NCI-H2196 treated with DMSO at 0.1 percent for 48 hours (cell line): ENCODE measurements at regions not wholly inside any gene's neighbourhood (a gene's known extent, or its start where the extent isn't known, plus 50 kb on each side); places are given as distances from the start of the nearest gene placed in this dataset.
"Not testable (repeated sequence)": the region's sequence is repeated elsewhere in the genome, so short reads cannot be mapped to it uniquely, and the experiment has no call there.

ENCODE experiments used
- DNase-seq: peaks from one replicate; lab custom pipeline; 2025; ENCODE audit not compliant: unreplicated experiment; lab: John Stamatoyannopoulos, UW

DNA sequence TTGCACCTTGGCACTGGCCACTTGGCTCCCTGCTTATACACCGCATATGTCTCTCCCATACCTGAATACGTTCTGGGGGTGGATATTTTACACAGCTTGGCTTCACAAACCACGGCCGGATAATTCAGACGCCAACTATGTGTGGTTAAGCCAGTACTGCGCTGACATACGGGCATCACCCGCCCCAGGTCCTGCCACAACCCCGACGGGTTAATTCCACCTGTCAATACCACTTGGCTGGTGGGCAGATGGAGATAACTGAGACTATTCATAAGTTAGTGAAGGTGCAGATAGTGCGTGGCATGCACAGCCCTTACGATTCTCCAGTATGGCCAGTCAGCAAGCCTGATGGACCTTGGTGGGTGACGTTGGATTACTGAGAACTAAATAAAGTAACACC lies 696.3 kb upstream of the AGA start:
- DNase-seq: no peak

DNA sequence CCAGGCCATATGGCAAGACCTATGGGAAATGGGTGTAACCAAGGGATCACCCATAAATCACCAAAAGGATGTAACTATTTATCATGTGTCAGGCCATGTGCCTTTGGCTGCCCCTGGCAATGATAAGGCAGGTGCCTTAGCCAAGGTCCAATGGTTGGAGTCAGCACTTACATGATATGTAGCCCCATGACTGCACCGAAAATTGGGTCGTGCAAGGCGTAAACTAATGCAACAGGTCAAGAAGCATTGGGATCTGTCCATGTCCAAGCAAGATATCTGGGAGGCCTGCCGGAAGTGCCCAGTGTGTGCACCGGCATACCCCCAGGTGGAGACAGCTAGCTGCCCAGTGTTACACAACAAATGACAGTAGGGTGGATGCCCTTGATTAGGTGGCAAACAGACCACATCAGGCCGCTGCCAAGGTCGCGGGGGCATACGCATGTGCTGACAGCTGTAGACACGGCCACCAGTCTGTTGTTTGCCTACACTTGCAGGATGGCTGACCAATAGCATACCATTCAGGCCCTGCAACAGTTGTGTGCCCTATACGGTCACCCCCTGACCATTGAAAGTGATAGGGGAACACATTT lies 698.2 kb upstream of the AGA start:
- no peak for DNase-seq

GRCh38 chr4:178142724-178143123 lies 700.5 kb upstream of the AGA start:
- DNase-seq: no peak

- no peak for DNase-seq
Observed at GRCh38 chr4:178148106-178148505, 705.9 kb upstream of the AGA start.

DNA sequence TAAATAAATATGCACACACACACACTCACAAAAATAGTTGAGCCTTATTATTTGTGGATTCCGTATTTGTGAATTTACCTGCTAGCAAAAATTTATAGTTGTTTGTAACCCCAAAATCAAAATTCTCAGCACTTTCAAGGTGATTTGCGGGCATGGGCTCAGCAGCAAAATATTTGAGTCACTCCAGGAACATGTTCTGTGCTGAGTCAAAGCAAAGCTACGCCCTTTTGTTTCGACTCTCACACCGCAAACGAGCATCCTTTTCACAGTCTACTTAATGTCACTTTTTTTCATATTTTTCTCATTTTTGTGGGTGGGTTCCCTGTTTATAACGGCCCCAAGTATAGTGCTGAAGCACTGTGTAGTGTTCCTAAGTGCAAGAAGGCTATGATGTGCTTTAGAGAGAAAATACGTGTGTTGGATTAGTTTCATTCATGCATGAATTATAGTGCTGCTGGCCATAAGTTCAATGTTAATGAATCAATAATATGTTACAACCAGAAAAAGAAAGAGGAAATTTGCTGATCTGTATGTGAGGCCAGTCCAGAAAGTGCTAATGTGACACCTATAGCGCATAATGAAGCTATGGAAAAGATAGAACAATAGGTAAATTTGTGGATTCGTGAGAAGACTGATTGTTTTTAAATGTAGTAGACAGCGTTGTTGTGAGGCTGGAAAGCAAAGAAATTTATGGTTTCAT lies 723.2 kb upstream of the AGA start:
- no peak for DNase-seq

DNA sequence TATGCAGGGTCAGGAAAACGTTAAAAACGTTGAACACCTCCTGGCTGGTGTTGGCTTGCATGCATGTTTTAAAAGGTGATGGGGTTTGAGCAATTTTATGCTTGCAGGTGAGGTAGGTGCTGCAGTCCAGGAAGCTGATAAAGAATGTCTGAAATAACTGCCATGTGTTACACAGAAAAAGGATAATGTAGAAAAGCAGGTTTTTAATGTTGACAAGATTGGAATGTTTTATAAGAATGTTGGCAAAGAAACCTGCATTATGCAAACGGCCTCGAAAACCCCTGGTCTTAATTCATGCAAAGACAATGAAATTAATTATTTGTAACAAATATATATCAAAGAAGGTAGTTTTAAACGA lies 723.7 kb upstream of the AGA start:
- DNase-seq: no peak

GRCh38 chr4:178173771-178174170 lies 731.5 kb upstream of the AGA start:
- no peak for DNase-seq

GRCh38 chr4:178174756-178175155 lies 732.5 kb upstream of the AGA start:
- DNase-seq: no peak

- DNase-seq: no peak
Observed at GRCh38 chr4:178185517-178185916, 743.3 kb upstream of the AGA start.

- no peak for DNase-seq
Observed at GRCh38 chr4:178192611-178193010, 750.4 kb upstream of the AGA start.

GRCh38 chr4:178196751-178197374 lies 754.6 kb upstream of the AGA start:
- no peak for DNase-seq

DNA sequence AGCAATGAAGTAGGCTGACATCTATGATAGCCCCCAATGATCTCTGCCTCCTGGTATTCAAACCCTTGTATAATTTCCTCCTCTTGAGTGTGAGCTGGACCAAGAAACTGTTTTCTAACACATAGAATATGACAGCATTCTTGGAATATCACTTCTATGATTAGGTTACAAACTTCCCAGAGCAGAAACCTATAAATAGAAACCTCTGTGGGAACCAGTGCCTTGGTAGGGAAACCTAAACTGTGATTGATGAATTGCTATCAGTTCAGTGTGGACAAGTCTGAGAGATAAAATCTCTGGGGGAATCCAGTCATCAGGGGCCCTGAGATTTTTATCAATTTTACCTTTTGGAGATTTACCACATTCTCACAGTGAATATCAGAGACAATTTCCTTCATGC lies 756.5 kb upstream of the AGA start:
- DNase-seq: no peak

- DNase-seq: no peak
Observed at GRCh38 chr4:178202422-178202821, 760.2 kb upstream of the AGA start.

- no peak for DNase-seq
Observed at GRCh38 chr4:178205826-178206225, 763.6 kb upstream of the AGA start.

GRCh38 chr4:178215309-178215708 lies 773.1 kb upstream of the AGA start:
- no peak for DNase-seq

GRCh38 chr4:178215763-178216162 lies 773.5 kb upstream of the AGA start:
- no peak for DNase-seq

DNA sequence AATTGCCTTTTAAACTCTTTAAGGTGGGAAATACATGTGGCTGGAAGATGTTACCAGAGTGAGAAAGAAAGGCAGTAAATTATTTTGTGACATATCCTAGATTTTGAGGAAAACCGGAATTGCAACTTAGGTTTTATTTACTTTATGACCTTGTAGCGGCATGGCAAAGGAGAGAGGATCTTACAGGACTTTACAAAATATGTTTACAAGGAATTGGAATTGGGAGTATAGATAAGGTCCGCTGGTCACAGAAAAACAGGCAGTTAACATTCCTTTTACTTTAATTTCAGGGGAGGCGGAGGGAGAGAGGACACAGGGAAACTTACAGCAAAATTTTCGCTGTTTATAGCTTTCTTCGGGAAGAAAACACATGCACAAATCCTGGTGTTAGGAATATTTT lies 784.2 kb upstream of the AGA start:
- not testable (repeated sequence) for DNase-seq

DNA sequence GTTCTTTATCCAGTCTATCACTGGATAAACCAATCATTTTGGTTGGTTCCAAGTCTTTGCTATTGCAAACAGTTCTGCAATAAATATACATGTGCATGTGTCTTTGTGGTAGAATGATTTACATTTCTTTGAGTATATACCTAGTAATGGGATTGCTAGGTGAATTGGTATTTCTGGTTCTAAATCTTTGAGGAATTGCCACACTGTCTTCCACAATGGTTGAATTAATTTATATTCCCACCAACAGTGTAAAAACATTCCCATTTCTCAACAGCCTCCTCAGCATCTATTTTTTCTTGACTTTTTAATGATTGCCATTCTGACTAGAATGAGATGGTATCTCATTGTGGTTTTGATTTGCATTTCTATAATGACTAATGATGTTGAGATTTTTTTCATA lies 791.7 kb upstream of the AGA start:
- DNase-seq: no peak

DNA sequence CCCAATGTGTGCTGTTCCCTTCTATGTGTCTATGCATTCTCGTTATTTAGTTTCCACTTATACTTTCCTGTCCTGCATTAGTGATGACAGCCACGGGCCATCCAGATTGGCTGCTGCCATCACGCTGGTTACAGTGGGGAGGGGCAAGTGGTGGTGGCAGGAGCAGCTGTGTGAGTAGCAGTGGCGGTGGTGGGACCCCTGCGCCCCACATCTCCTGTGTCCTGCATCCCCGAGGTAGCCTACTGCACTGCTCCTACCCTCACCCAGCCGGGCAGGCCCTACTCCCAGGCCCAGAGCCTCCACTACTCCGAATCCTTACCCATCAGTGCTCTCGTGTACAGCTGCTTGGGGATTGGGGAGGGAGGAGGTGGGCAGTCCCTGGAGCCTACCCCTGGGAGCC lies 798.7 kb upstream of the AGA start:
- no peak for DNase-seq

- no peak for DNase-seq
Observed at GRCh38 chr4:178241601-178242118, 799.4 kb upstream of the AGA start.

- DNase-seq: no peak
Observed at GRCh38 chr4:178242655-178243054, 800.4 kb upstream of the AGA start.

- no peak for DNase-seq
Observed at GRCh38 chr4:178244785-178245184, 802.5 kb upstream of the AGA start.

GRCh38 chr4:178255172-178255571 lies 812.9 kb upstream of the AGA start:
- no peak for DNase-seq
